ENCODE measurements at regions not wholly inside any gene's neighbourhood (a gene's known extent, or its start where the extent isn't known, plus 50 kb on each side); places are given as distances from the start of the nearest gene placed in this dataset.

- TF ChIP-seq, protein P1, sequence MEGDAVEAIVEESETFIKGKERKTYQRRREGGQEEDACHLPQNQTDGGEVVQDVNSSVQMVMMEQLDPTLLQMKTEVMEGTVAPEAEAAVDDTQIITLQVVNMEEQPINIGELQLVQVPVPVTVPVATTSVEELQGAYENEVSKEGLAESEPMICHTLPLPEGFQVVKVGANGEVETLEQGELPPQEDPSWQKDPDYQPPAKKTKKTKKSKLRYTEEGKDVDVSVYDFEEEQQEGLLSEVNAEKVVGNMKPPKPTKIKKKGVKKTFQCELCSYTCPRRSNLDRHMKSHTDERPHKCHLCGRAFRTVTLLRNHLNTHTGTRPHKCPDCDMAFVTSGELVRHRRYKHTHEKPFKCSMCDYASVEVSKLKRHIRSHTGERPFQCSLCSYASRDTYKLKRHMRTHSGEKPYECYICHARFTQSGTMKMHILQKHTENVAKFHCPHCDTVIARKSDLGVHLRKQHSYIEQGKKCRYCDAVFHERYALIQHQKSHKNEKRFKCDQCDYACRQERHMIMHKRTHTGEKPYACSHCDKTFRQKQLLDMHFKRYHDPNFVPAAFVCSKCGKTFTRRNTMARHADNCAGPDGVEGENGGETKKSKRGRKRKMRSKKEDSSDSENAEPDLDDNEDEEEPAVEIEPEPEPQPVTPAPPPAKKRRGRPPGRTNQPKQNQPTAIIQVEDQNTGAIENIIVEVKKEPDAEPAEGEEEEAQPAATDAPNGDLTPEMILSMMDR (IDR thresholded peaks at IDR 0.05) = no peak
- TF ChIP-seq POLR2AphosphoS5 (IDR thresholded peaks at IDR 0.05) = no peak
These were observed 70.8 kb upstream of the SHISA3 start for GRCh38 chr4:42326524-42326923.
